ENCODE measurements at regions not wholly inside any gene's neighbourhood (a gene's known extent, or its start where the extent isn't known, plus 50 kb on each side); places are given as distances from the start of the nearest gene placed in this dataset.
"Not testable (repeated sequence)": the region's sequence is repeated elsewhere in the genome, so short reads cannot be mapped to it uniquely, and the experiment has no call there.

DNA sequence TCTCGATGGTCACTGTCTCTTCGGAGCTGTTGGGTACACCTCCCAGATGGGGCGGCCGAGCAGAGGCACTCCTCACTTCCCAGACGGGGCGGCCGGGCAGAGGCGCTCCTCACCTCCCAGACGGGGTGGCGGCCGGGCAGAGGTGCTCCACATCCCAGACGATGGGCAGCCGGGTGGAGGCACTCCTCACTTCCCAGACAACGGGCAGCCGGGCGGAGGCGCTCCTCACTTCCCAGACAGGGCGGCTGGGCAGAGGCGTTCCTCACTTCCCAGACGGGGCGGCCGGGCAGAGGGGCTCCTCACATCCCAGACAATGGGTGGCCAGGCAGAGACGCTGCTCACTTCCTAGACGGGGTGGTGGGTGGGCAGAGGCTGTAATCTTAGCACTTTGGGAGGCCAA, 112.6 kb upstream of the EGR2 start:
- DNase-seq (ENCODE audit: low read depth, low spot score) = not testable (repeated sequence)

DNA sequence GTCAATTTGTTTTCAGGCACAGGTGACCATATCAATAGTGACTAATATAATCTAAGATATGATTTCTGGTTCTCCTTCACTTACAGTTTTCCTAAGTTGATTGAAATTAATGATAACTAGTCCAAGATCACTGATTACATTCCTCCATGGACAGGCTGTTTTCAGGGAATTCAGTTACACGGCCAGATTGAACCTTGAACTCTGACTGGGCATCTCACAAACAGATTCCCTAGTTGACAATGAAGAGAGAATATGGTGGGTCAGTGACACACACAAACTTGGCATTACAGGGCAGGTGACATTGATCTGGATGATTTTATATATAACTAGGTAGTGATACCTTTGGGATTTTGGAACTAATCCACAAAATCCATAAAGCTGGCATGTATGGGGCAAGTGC, 110.2 kb upstream of the EGR2 start:
- no peak for DNase-seq (ENCODE audit: low read depth, low spot score)

- DNase-seq (ENCODE audit: low read depth, low spot score) = no peak
Observed at GRCh38 chr10:62924344-62924748, 108.2 kb upstream of the EGR2 start.

DNA sequence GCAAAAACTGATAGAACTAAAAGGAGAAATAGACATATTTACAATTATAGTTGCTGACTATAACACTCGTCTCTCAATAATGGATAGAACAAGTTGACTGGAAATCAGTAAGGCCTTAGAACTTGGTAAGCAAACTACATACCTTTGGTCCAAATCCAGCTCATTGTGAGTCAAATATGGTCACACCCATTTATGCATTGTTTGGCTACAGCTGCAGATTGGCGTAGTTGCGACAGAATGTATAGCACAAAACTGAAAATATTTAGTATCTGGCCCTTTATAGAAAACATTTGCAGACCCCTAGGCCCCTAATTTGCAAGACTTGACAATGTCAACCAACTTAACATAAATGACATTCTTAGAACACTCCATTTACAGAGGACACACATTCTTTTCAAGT, 103.6 kb upstream of the EGR2 start:
- no peak for DNase-seq (ENCODE audit: low read depth, low spot score)

GRCh38 chr10:62917475-62918238, 101.5 kb upstream of the EGR2 start:
- DNase-seq (ENCODE audit: low read depth, low spot score) = no peak

- DNase-seq (ENCODE audit: low read depth, low spot score) = peak; percentile 16
Observed at GRCh38 chr10:62916141-62916603, 100.0 kb upstream of the EGR2 start.

GRCh38 chr10:62915158-62915557, 99.0 kb upstream of the EGR2 start:
- no peak for DNase-seq (ENCODE audit: low read depth, low spot score)

DNA sequence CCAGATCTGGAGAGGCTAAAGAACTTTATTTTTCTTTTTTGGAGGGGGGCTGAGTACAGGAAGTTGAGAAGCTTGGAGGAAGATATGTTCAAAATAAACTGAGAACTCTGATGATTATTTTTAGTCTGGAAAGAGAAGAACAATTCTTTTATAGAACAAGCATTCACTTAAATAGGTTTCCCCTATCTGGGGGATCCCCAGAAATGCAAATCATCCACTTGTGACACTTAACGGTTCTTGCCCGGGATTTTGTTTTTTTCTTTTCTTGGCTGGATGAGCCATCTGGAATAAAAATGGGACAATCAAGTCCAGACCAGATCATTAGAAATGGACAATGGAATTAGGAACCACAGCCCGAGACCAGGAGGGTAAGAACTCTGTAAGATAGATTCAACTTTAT, 95.9 kb upstream of the EGR2 start:
- no peak for DNase-seq (ENCODE audit: low read depth, low spot score)

GRCh38 chr10:62911210-62911963, 95.2 kb upstream of the EGR2 start:
- DNase-seq (ENCODE audit: low read depth, low spot score) = peak; percentile 4

DNA sequence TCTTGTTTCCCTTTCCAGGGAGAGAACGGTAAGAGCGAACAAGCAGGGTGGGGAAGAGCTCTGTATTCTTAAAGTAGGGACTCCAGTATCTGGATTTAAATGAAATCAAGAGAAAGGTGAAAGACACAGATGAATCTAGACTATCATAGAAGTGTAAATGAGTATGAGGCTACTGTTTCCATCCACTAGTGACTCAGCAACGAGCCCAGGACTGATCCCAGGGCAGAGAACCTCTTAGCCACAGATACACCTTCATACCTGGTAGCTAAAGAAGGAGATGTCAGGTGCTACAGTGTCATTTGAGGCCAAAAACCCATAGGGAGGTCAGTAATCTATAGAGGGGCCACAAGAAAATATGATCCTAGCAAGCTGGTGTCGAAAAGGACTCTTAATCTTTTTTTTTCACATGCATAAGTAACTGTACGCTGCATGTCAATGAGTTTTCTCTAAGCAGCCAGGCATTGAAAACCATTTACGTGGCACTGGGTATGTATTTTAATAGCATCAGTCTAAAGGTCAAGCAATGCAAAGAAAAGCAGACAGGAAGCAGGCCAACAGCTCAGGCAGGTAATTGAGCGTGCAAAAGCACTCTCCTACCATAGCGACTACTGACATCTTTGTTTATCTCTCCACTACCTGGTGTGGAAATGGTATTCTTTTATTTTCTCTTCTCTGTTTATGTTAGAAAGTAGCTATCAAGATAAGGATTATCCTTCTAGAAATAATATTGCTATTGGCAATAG, 91.5 kb upstream of the EGR2 start:
- no peak for DNase-seq (ENCODE audit: low read depth, low spot score)

- no peak for DNase-seq (ENCODE audit: low read depth, low spot score)
Observed at GRCh38 chr10:62904281-62904875, 88.2 kb upstream of the EGR2 start.

GRCh38 chr10:62903828-62904227, 87.7 kb upstream of the EGR2 start:
- no peak for DNase-seq (ENCODE audit: low read depth, low spot score)

DNA sequence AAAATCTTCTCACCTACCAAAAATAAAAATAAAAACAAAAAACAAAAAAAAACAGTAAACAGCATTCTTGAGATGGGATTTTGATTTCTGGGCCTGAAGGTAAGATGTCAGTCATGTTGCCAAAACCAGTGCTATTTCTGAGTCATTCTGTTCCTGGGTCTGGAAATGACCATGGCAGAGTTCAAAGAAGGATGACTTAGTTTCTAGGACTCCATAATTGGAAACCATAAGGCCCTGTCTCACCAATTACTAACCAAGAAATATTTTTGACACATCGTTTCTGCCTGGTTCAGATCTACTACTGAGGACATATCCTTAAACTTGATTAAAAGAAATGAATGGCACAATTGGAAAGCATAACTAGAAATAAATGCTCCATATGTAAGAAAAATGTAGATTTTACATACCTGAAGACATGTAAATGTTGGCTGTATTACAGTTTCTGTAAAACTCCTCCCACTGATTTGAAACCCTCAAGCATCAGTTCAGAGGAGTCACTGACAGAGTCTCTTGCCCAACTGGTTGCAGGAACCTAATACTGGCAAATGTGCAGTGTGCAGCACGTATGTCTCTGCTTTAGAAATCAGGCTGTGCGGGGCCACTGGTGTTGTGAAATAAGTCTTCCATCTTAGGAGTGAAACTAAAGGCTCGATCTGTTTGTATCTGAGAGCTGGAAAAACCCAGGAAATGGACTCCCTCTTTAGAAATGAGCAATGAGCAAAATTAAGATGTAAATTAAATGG, 84.8 kb upstream of the EGR2 start:
- no peak for DNase-seq (ENCODE audit: low read depth, low spot score)

GRCh38 chr10:62899311-62899710, 83.1 kb upstream of the EGR2 start:
- DNase-seq (ENCODE audit: low read depth, low spot score) = no peak

DNA sequence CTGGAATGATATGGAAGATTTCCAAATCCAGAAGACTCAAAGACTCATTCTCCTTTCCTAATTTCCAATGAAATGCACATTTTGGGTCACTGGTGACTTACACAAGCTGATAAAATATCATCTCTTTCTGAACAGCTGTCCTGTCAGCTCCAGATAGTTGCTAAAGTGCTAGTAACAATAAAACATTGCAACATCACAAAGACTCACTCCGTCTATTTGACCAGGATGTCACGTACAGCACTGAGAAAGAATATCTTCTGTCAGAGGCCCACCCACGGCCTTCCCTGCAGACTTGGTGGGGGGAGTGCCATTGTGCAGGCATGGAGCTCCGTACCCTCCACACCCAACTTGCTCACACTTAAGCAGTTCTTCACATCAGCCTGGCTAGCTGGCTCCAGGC, 78.9 kb upstream of the EGR2 start:
- no peak for DNase-seq (ENCODE audit: low read depth, low spot score)

DNA sequence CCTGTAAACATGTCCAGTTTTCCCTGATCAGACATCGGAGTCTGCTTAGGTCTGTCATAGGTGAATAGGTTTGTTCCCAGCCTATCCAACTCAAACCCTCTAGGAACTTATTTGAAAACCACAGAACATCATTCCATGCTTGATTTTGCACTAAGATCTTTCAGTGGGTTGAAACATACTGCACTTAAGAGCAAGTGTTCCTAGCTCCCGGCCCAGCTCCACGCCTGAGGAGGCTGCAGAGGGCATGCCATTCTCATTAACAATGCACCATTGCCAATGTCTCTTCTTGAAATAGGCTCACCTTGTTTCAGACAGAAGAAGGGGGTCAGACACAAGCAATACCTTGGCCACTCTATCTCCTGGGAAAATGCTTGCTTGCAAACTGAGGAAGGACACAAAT, 78.0 kb upstream of the EGR2 start:
- no peak for DNase-seq (ENCODE audit: low read depth, low spot score)

DNA sequence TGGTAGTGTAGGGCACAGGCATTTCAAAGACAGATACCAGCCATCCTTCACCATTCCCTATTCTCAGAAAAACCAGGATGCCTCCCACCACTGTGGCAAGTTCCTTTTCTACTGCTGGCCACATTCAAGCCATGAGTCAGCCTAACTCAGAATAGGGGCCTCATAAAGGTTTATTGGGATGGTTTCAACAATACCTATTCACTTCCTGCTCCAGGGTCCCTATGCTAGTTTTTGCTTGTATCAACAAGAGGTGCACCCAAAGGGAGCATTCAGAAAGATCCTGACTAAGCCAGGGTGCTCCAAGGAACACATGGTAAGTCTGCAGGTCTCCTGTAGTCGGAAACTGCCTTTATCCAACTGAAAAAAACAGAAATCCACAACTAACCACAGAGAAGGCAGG, 76.9 kb upstream of the EGR2 start:
- no peak for DNase-seq (ENCODE audit: low read depth, low spot score)

- no peak for DNase-seq (ENCODE audit: low read depth, low spot score)
Observed at GRCh38 chr10:62890395-62890794, 74.2 kb upstream of the EGR2 start.

- DNase-seq (ENCODE audit: low read depth, low spot score) = no peak
Observed at GRCh38 chr10:62887642-62888041, 71.5 kb upstream of the EGR2 start.

GRCh38 chr10:62885684-62886461, 69.7 kb upstream of the EGR2 start:
- peak; percentile 44 for DNase-seq (ENCODE audit: low read depth, low spot score)

- no peak for DNase-seq (ENCODE audit: low read depth, low spot score)
Observed at GRCh38 chr10:62880162-62880561, 64.0 kb upstream of the EGR2 start.

All from astrocyte of the hippocampus (primary cell).